GM12874 (cell line): ENCODE measurements at regions not wholly inside any gene's neighbourhood (a gene's known extent, or its start where the extent isn't known, plus 50 kb on each side); places are given as distances from the start of the nearest gene placed in this dataset.

ENCODE experiments used
- CTCF ChIP-seq: IDR thresholded peaks from 2 replicates; pipeline ENCODE4 v1.5.1; 2011; ENCODE audit warnings: low read depth, mild to moderate bottlenecking, control low read depth, low read length, moderate library complexity; ENCODE audit not compliant: insufficient read depth

- TF ChIP-seq CTCF, result no peak
Observed at GRCh38 chr6:82645536-82646230, 282.1 kb downstream of the TPBG start.

DNA sequence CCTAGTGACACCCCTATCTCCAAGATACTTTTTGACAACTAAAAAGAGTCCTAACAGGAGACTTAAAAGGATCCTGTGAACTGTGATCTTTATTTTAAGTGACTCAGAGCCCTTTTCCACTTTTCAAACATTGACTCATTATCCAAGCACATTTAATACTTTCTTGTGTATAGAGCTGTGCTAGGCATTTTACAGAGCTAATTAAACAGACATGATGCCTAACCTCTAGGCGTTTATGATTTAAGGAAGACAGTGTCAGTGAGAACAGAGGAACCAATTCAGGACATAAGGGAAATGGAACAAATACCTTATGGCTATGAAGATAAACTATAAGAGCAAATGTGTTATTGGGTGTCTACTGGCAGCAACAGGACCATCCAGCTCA is 282.6 kb downstream of the TPBG start:
- no peak for TF ChIP-seq CTCF

DNA sequence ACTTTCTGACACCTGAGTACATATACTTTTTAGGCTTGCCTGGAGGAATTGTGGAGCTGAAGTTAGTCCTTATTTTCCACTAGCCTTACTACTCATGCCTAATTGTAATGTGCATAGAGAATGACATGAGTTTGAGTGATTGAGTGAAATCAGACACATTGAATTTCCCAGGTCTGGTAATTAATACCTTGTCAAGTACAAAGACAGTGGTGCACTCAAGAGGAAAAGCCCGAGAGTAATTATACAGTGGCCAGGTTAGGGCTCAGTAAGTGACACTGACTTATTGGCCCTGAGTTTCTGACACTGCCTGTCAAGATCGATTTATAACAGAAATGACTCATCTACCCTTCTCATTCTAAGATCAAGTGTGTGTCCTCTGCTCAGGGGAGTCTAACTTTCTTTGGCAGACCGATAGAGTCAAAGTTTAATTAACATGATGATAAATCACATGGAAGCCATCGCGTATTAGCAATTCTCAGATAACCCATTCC is 288.3 kb downstream of the TPBG start:
- TF ChIP-seq CTCF, result no peak

GRCh38 chr6:82679232-82679631 is 315.6 kb downstream of the TPBG start:
- TF ChIP-seq CTCF, result no peak

DNA sequence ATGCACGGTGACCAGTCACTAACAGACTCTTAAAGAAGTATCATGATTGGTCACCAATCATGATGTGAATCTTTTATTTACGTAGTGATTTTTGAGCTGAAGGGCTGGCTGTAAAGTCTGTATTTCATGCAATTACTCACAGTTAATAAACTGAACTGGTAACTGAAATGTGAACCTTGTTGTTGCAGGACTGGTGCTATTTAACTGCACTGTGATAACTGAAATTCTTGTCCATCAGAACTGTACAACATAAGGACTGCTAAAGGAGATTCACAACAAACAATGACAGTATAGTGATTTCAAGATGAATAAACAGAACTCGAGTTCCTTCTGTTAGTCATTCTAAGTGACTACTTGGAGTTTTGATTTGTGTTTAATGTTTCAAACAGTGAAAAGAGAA is 316.6 kb downstream of the TPBG start:
- TF ChIP-seq CTCF, result no peak

DNA sequence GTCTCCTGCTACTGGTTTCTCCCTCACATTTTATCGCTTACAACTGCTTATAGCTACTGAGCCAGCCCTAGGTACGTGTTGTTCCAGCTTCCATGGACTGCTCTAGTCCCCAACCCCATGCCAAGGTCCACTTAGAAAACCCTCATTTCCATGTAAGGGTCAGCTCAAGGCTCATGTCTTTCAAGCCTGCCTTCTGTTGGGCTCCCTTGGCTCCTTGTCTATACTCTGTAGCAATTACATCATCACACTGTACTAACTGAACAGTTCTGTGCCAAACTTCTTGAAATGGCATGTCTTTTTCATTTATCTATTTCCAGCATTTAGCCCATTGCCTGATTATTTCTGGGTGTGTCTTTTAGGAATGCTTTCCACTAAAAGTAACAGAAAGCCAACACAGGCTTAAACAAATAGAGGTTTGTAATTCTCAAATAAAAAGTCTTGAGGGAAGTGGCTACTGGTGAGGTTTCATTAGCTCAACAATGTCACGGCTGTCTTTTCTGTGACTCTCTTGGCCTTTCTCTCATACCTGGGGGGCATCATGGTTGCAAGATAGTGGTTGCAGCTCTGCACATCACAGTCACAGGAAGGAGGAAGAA is 317.6 kb downstream of the TPBG start:
- TF ChIP-seq CTCF, result no peak

DNA sequence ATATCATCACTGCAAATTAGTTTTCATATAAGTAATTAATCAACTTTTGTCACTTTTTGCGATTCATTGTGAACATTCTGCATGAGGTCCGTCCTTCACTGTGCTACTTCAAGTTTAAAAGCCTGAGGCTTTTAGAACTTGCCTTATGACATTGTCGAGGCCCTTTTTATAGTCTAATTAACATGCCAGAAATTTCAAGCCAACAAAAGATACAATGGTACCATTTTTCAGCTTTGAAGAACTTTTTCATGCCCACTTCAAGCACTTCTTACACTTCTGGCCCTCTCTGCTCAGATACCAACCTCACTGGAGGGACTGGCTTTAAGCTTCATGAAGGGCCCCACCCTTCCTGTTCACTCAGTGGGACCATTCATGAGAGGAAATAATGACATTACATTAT is 323.1 kb downstream of the TPBG start:
- no peak for TF ChIP-seq CTCF
